AG09319 (cell line): ENCODE measurements at regions not wholly inside any gene's neighbourhood (a gene's known extent, or its start where the extent isn't known, plus 50 kb on each side); places are given as distances from the start of the nearest gene placed in this dataset.

Experiments used
- DNase-seq: peaks from one replicate; pipeline ENCODE4 v3.0.0-alpha.2; 2010; ENCODE audit warnings: low read depth; ENCODE audit errors: extremely low read depth
- TF ChIP-seq, protein P1 (sequence below): IDR thresholded peaks from 2 replicates; pipeline ENCODE4 v1.5.1; 2011; ENCODE audit warnings: low read depth, mild to moderate bottlenecking, inconsistent platforms, low read length, moderate library complexity

DNA sequence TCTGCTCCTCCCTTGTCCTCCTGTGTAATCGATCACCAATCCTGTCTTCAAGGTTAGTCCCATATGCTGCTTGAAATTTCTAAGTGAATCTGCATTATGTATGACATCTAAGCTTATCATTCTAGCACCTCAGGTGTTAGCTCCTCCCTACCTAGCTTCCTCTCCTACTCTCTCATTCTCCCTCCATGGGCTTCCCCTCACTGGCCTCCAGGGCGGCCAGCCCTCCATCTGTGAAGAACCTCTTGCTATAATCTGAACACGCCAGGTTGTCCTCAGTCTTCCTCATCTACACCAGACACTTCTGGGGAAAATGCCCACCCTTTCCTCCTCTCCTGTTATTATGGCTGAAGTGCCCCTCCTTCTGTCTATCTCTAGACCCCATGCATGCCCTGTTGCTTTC lies 599.3 kb upstream of the KLF4 start:
- DNase-seq: no peak
- TF ChIP-seq, protein P1, sequence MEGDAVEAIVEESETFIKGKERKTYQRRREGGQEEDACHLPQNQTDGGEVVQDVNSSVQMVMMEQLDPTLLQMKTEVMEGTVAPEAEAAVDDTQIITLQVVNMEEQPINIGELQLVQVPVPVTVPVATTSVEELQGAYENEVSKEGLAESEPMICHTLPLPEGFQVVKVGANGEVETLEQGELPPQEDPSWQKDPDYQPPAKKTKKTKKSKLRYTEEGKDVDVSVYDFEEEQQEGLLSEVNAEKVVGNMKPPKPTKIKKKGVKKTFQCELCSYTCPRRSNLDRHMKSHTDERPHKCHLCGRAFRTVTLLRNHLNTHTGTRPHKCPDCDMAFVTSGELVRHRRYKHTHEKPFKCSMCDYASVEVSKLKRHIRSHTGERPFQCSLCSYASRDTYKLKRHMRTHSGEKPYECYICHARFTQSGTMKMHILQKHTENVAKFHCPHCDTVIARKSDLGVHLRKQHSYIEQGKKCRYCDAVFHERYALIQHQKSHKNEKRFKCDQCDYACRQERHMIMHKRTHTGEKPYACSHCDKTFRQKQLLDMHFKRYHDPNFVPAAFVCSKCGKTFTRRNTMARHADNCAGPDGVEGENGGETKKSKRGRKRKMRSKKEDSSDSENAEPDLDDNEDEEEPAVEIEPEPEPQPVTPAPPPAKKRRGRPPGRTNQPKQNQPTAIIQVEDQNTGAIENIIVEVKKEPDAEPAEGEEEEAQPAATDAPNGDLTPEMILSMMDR: no peak

DNA sequence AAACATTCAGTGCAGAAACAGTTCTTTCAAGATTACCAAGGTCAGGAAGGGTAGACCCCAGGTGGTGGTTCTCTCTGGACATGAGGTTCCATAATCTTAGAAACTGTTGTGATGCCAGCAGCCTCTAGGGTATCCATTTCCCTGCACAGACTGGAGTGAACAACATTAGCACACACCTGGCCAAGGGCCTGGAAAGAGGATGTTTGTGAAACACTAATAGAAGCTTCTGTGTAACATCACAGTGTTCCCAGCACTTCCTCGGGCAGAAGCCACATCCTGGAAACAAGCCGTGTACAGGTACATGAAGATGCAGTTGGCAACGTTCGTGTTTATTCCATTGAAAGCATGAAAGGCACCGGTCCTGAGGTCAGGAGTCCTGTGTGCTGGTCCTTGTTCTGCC lies 598.2 kb upstream of the KLF4 start:
- TF ChIP-seq, protein P1: no peak
- DNase-seq: no peak

DNA sequence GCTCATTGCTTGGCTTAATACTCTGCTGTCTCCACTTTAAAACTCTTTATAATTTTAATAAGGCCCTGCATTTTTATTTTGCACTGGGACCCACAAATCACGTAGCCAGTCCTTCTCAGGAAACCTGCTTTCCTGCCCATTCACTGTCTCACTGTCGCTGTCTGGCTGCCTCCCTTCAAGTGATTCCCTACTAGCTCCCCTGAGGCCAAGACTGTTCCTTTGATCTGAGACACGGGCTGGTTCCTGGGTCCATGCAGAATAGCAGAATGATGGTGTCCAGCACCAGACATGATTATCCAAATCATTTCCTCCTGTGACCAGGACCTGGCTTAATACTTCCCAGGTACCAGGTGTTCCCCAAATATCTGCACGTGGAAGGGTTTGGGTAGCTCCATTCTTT lies 597.1 kb upstream of the KLF4 start:
- TF ChIP-seq, protein P1: no peak
- DNase-seq: no peak

DNA sequence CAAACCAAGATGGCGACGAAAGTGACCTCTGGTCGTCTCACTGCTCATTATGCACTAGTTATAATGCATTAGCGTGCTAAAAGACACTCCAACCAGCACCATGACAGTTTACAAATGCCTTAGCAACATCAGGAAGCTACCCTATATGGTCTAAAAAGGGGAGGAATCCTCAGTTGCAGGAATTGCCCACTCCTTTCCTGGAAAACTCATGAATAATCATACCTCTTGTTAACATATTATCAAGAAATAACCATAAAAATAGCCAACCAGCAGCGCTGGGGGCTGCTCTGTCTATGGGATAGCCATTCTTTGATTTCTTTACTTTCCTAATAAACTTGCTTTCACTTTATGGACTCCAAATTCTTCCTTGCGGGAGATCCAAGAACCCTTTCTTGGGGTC lies 595.7 kb upstream of the KLF4 start:
- DNase-seq: no peak
- TF ChIP-seq, protein P1: no peak

DNA sequence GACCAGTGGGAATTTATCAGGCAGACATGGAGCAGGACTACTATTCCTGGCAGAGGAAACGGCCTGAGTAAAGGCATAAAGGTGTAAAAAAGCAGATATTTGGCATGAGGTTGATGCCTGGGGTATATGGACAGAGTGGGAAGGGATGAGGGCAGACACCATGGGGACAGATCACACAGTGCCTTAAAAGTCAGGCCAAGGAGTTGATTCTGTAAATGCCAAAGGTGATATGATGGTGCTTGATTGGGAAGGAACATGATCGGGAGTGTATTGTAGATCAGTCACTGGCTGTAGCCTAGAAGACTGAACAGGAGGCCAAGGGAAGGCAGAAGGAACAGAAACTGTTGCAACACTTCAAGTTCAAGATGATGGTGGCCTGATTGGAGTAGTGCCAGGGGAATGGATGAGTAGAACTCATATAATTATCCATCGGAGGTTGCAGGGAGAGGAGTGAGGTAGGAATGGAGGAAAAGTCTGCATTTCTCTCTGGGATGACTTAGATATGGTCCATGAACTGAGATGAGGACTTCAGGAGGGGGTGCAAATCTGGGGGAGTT lies 594.3 kb upstream of the KLF4 start:
- TF ChIP-seq, protein P1: no peak
- no peak for DNase-seq

DNA sequence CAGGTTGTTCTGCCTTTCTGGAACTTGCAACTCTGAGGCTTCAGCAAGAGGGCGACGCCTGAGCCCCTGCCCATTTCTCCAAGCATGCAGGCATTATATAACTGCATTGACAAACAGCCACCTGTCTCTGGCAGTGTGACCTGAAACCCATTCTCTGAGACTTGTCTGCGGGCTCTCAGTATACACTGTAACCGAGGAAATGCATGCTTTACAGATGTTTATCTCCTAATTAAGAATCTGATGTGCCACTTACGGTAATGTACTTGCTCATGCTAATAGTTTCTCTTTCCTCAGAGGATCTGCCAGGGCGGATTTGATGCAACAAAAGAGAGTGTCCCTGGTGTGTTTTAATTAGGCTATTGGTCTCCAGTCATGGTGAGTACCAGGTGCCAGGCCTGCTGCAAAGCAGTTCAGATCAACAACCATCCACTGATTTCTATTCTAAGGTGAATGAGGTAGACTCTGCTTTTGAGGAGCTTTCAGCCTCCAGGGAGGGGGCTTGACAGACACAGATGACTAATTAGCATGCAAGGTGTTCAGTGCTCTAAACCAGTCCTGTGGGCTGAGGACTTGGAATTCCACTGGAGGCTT lies 593.7 kb upstream of the KLF4 start:
- no peak for DNase-seq

DNA sequence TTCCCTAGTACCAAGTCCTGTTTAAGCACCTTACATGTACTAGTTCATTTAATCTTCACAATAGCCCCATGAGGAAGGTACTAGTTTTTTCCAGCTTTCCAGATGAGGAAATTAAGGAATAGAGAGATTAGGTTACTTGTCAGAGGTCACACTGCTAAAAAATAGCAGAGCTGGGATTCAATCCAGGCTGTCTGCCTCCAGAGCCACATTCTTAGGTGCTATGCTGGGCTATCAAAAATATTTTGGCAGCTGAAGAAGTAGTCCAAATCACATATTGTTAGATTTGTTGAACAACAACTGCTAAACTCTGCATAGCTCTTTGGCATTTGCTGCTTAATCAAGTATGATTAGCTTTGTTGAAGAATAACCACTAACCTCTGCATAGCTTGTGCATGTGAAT lies 591.5 kb upstream of the KLF4 start:
- TF ChIP-seq, protein P1: no peak

More for the DNA sequence above, 593.7 kb upstream of the KLF4 start:
- TF ChIP-seq, protein P1: no peak

More for the DNA sequence above, 591.5 kb upstream of the KLF4 start:
- no peak for DNase-seq
